GM18870 (cell line): ENCODE measurements at regions not wholly inside any gene's neighbourhood (a gene's known extent, or its start where the extent isn't known, plus 50 kb on each side); places are given as distances from the start of the nearest gene placed in this dataset.
"Not testable (repeated sequence)": the region's sequence is repeated elsewhere in the genome, so short reads cannot be mapped to it uniquely, and the experiment has no call there.

Experiments used
- ATAC-seq: cut with Tn5 transposase; IDR thresholded peaks from one replicate; pipeline ENCODE4 v1.9.1; 2021; ENCODE audit warnings: moderate library complexity; ENCODE audit not compliant: unreplicated experiment

DNA sequence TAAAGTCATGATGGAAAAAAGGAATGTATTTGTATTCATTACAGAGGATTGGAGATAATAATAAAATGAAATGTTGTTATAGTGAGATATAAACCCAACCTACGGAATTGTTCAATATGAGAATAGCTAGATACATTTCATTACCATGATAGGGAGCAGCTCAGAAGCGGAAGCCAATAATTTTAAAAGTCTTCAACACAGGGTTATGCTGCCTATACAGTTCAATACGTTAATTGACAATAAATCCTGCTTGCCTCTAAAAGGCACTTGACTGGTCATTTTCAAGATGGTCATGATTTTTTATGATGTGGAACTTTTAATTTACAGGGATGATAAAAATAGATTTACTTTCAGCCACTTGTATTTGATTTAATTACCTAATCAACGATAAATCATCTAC lies 506.8 kb downstream of the TMEM114 start:
- no peak for ATAC-seq

GRCh38 chr16:8080817-8081216 lies 509.5 kb downstream of the TMEM114 start:
- no peak for ATAC-seq

- no peak for ATAC-seq
These were observed 515.0 kb downstream of the TMEM114 start for GRCh38 chr16:8075271-8075670.

DNA sequence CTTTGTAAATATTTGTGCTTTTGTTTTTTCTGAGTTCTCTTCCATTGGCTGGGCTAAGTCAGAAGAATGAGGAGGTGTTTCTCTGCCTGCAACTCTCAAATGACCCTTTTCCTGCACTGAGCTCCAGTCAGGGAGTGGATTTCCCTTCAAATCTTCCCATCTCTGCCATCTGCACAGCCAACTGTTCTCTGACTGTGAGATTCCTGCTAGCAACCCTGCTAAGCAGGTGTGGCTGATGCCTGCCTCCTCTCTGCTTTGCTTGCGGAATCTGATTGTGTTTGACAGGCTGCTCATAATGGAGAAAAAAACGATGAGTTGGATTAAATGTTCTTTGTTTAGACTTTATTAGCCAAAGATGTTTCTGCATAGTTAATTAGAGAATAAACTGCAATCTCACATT lies 519.8 kb downstream of the TMEM114 start:
- no peak for ATAC-seq

DNA sequence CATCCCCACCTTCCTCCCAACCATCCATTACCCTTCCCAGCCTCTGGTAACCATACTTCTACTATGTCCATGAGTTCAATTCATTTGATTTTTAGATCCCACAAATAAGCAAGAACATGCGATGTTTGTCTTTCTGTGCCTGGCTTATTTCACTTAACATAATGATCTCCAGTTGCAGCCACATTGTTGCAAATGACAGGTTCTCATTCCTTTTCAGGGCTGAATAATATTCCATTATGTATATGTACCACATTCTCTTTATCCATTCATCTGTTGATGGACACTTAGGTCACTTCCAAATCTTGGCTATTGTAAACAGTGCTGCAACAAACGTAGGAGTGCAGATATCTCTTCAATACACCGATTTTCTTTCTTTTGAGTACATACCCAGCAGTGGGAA lies 522.1 kb downstream of the TMEM114 start:
- not testable (repeated sequence) for ATAC-seq

GRCh38 chr16:8063159-8063558 lies 527.2 kb downstream of the TMEM114 start:
- no peak for ATAC-seq

GRCh38 chr16:8062677-8063076 lies 527.6 kb downstream of the TMEM114 start:
- no peak for ATAC-seq

DNA sequence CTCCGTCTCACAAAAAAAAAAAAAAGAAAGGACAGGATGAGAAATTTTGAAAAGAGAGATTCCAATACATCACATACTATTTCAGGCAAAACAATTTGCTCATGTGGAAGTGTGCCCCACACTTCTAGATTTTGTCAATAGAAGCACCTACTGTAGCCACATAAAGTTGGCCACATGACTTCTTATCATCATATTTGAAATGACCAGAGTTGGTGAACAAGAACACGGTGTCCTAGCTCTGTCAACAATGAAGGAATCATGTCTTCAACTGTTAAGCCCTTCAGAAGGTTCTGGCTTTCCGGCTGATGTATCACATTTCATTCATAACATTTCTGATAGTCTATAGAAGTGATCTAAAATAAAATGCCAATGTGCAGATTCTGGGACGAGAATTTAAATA lies 534.5 kb downstream of the TMEM114 start:
- no peak for ATAC-seq

GRCh38 chr16:8053437-8053836 lies 536.9 kb downstream of the TMEM114 start:
- ATAC-seq: no peak

DNA sequence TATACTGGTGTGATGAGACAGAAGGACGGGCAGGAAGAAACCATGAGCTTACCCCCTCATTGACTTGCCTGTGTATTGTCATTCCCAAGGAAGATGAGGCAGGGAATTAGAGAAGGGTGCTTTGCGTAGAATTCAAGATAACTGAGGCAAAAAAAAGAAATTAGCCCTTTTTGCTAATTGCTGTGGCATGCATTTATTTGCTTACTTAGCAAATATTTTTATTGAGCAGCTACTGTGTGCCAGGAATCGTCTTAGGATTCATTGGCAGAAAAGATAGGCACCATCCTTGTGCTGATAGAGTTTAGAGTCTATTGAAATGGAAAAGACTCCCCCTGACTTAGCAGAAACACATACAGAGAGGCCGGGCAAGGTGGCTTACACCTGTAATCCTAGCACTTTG lies 541.9 kb downstream of the TMEM114 start:
- ATAC-seq: no peak

- ATAC-seq: no peak
These were observed 542.6 kb downstream of the TMEM114 start for GRCh38 chr16:8047736-8048135.

- ATAC-seq: no peak
These were observed 545.5 kb downstream of the TMEM114 start for GRCh38 chr16:8044796-8045195.

DNA sequence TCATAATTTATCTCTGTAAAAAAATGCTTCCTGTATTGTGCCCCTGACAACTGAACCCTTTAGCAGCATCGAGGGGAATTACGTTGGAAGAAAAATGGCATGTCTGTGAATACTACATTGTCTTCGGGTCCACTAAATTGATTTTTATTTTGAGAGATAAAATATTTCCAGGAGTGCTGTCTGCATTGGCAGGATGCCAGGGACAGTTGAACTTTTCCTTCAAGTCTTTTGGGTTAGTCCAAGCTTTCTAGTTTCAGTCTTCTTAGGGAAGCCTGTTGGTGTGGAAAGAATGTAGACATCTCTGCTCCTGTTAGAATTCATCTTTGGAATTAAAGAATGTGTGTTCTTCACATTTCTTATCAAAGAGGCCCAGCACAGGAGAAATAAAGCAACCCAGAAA lies 557.9 kb downstream of the TMEM114 start:
- ATAC-seq: no peak

DNA sequence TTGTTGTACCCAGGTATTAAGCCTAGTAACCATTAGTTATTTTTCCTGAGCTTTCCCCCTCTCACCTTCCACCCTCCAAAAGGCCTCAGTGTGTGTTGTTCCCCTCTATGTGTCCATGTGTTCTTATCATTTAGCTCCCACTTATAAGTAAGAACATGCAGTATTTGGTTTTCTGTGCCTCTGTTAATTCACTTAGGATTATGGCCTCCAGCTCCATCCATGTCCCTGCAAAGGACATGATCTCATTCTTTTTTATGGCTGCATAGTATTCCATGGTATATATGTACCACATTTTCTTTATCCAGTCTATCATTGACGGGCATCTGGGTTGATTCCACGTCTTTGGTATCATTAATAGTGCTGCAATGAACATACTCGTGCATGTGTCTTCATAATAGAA lies 560.3 kb downstream of the TMEM114 start:
- not testable (repeated sequence) for ATAC-seq

DNA sequence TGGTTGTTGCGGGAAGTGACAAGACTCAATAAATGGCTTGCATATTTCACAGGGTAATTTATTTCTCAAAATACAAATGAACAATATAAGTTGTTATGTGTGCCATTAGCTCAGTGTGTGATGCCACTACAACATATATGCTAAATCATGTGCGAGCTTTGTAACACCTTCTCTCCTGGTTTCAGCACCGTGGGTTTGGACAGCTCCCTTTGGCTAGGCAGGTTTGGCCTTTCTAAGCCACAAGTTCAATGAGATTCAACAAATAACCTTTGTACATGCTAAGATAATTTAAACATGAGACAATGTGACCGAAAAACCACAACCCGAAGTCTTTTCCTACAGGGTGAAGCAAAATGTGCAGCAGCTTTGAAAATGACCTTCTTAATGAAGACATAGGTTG lies 563.9 kb downstream of the TMEM114 start:
- ATAC-seq: no peak

DNA sequence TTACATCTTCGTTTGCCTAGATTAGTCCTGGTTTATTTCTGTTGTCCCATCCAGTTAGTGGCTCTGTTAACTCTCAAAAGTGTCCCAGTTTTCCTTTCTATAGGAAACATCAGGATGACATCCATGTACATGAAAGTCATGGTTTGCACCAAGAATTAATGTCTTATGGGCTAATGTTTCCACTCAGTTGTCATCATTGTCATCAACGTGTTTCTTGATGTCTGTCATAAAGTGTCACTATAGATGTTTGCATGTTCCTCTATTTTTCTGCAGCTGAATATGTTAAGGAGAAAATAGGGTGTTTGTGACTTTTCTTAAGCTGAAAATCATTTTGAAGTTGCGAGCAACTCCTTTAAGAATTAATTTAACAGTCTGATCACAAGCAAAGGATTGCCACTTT lies 567.0 kb downstream of the TMEM114 start:
- no peak for ATAC-seq

- ATAC-seq: no peak
These were observed 585.0 kb downstream of the TMEM114 start for GRCh38 chr16:8005096-8005860.

- ATAC-seq: no peak
These were observed 591.4 kb downstream of the TMEM114 start for GRCh38 chr16:7998789-7999453.

- no peak for ATAC-seq
These were observed 592.3 kb downstream of the TMEM114 start for GRCh38 chr16:7997966-7998365.

DNA sequence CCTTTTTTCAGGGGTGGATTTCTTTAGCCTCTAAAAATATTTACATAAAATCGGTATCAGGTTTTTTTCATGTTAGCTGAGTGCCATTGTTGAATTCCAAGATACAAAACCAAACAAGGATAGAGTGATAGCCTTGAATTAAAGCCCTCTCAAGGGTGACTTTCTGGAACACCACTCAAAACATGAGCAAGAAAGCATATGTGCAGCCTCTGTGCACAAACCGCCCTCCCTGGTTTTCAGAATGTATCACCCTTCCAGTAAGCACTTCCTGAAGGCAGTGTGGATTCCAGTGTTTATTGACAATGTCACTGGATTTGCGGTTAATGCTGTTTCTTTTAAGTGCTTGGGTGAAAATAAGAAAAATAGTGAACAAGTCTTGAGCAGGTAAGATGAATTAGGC lies 597.7 kb downstream of the TMEM114 start:
- no peak for ATAC-seq

GRCh38 chr16:7990626-7991260 lies 599.6 kb downstream of the TMEM114 start:
- ATAC-seq: no peak

DNA sequence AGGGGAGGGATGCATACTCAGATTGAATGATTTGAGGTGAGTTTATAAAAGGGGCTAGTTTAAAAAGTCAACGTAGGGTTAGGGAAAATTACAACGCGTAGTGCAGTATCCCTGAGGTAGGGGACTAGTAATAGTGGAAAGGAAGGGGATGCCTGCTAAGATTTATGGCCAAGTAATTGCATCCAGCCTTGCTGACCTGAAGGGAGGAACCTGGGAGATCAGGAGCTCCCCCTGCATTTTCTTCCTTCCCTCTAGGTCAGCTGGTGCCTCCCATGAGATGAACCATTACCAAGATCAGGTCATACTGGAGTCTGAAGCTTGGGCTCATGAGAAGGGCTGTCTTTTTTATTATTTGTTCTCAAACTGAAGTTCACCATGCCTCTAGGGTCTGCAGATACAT lies 606.6 kb downstream of the TMEM114 start:
- ATAC-seq: no peak
